Epidermal melanocyte (primary cell): ENCODE measurements at regions not wholly inside any gene's neighbourhood (a gene's known extent, or its start where the extent isn't known, plus 50 kb on each side); places are given as distances from the start of the nearest gene placed in this dataset.

ENCODE experiments used
- DNase-seq: peaks from one replicate; pipeline ENCODE4 v3.0.0; 2011; ENCODE audit warnings: low spot score; ENCODE audit not compliant: insufficient read length

DNA sequence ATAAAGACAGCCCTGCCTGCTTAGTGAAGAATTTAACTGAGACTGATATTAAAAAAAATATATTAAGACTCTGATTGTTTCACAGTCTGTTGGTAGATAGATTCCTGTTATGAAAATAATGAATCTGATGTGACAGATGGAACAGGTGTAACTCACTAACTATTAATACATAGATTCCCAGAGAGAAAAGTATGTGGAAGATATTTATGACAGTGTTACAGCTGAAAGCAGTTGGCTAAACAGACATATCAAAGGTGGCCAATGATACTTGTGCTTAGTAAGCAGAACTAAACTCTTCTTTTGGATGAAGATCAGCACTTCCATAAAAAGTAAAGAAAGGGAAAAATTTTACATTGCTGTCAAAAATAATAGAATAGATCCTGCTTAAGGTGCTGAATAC is 598.2 kb upstream of the CA10 start:
- no peak for DNase-seq

DNA sequence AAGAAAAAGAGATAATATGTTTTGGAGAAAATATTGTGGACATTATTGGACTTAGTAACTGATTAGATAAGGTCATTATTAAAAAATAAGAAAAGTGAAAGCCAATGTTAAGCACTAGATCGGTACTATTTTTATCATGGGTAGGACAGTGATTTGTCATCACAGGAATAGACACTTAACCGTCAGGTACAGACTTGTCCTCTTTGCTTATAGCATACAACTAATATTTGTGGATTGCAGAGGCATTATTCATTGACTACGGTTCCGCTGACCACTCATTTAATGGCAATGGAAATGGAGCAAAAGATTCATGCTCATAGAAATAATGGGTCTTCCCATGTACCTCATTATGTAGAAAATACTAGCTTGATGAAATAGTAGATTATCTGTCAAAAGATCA is 596.3 kb upstream of the CA10 start:
- no peak for DNase-seq

DNA sequence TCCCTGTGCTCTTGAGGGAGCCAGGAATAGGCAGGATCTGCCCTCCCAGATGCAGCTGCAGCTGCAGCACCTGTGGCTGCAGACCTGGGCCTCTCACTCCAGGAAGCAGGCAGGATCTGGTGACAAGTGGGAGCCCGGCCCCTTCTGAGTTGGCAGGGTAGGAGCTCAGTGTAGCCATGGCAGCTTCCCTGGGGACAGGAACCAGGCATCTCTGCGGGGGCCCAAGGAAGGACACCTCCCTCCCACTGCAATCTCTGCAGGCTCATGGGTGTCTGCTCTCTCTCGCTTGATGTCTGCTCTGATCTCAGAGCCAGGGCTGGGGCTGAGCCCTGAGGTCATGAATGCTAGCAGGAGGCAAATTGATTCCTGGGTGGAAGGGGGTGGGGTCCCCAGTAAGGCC is 592.5 kb upstream of the CA10 start:
- no peak for DNase-seq

DNA sequence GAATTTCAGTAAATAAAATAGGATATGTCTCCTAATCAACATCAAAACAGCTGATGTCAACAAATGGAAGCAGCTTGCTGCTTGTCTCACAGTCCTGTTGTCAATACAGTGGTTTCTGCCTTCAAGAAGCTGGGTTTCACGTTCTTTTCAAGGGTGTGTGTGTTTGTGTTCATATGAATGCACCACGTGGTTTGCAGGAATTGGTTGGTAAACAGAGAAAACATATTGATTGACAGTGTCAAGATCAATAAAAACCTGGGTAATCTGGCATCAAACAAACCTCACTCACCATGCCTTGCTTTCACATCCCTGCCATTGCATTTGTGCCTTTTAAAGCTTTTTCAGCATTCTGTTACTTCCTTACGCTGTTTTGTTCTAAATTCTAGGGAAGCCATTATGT is 585.7 kb upstream of the CA10 start:
- DNase-seq, result no peak

DNA sequence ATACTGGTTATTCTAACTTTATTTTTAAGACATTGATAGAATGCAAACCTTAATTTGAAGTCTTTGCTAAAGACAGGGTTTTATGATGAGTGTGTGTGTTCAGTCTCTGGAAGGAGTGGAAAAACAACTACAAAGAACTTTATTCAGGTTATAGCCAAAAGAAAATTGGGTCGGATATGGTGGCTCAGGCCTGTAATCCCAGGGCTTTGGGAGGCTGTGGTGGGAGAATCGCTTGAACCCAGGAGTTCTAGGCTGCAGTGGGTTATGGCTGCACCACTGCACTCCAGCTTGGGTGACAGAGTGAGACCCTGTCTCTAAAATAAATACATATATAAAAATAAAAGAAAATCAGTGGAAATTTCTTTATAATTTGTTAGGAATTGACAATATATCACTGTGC is 581.5 kb upstream of the CA10 start:
- DNase-seq, result no peak

DNA sequence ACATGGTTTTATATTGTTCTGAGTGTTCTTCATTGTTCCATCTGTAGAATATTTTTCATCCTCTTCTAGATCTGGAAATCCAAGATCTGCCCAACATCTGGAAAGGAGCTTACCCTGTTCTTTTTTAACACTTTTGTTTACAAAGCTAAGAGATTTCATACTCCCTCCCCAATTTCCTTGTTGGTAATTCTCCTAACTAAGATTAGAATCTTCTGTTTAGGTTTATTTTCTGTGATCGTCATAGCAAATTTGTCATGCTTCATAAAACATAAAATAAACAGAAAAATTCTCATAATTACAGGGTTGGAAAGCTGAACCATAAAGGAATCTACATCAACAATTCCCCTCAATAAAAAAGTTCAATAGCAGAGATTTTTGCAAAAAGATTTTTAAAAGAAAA is 580.3 kb upstream of the CA10 start:
- no peak for DNase-seq

DNA sequence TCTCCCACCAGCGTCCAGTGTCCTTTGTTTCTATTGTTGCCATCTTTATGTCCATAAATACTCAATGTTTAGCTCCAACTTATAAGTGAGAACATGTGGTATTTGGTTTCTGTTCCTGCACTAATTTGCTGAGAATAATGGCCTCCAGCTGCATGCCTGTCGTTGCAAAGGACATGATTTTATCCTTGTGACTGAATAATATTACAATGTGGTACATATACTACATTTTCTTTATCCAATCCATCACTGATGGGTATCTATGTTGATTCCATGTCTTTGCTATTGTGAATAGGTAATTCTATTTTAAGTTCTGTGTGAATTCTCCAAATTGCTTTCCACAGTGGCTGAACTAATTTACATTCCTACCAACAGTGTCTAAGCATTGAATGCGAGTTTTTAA is 578.6 kb upstream of the CA10 start:
- no peak for DNase-seq

DNA sequence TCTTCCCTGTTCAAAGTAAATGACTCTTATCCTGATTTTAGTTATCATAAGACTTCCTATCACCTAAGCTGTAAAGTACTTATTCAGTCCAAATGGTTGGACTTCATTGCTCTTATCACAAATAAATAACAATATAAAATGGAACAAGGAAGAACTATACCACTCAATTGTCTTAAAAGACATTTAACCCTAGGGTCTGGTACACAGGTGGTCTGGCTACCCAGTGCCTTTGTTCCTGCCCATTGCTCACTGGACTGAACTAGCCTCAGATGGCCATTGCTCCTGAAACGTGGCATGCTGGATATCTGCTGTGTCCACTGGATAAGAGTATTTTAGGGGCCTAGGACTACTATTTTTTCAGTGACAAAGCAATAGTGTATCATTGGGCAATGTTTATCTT is 574.3 kb upstream of the CA10 start:
- no peak for DNase-seq

DNA sequence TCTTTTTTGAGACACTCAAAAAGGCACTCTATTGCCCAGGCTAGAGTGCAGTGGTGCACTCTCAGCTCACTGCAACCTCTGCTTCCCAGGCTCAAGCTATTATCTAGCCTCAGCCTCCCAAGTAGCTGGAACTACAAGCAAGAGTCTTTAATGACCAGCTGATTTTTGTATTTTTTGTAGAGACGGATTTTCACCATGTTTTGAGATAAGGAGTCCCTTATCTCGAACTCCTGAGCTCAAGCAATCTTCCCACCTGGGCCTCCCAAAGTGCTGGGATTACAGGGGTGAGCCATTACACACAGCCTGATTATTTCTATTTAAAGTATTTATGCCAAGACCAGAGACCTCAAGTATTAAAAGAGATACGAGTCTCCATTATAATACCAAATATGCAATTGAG is 566.1 kb upstream of the CA10 start:
- DNase-seq, result no peak

DNA sequence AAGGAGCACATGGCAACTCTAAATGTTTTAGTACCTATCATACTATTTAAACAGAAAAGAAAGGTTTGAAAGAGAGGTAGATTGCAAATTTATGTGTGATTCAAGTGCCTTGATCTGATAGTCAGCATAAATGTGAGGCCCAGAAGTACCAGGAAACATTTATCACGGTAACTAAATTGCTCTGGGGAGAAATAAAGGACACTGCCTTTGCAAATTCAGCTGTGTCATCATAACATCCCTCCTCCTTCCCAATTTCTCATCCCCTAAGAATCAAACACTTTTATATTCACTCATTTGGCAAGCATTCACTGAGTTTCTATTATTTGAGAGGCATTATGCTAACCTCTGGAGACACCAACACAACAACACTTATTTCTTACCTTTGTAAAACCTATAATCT is 563.4 kb upstream of the CA10 start:
- DNase-seq, result no peak

DNA sequence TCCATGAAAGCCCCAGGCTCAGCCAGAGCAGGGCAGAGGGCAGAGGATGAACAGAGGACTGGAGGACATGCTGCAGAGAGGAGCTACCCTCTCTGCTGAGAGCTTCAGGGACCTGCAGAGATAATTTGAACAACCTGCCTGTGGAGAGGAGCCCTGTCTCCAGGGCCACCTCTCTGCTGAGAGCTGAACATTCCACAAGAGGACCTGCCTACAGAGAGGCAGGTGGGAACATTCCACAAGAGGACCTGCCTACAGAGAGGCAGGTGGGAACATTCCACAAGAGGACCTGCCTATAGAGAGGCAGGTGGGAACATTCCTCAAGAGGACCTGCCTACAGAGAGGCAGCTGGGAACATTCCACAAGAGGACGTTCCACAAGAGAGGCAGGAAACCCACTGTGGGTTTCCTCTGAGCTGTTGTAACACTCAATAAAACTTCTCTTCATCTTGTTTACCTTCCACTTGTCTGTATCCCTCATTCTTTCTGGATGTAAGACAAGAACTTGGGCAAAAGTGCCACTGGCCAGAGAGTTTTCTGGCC is 551.9 kb upstream of the CA10 start:
- no peak for DNase-seq

DNA sequence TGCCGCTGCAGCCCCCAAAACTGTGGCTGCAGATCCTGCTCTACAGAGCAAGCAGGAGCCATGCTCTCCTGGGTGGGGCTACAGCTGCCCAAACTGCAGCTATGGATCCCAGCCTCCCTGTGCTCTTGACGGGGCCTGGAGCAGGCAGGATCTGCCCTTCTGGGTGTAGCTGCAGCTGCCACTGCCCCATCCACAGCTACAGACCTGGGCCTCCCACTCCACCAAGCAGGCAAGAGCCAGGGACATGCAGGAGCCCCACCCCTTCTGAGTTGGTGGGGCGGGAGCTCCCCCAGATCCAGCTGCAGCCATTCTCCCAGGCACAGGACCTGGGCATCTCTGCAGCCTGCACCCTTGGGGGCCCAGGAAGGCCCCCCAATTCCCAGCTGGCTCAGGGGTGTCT is 551.2 kb upstream of the CA10 start:
- DNase-seq, result no peak

DNA sequence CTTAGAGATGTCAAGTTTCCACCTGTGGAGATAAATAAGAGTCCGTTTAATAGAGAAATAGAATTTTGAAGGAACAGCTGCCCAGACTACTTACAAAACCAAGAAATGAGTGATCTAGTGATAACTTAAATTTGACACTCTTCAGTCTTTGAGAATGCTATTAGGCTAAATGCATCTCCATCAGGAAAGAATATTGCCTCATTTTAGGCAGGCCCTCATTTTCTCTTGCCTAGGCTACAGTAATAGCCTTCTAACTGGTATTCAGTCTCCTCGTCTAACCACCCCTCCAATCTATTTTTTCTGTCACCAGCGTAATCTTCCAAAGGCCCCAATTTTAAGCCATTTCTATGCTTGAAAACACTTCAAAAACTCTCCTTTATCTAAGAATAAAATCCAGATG is 537.8 kb upstream of the CA10 start:
- DNase-seq, result no peak

DNA sequence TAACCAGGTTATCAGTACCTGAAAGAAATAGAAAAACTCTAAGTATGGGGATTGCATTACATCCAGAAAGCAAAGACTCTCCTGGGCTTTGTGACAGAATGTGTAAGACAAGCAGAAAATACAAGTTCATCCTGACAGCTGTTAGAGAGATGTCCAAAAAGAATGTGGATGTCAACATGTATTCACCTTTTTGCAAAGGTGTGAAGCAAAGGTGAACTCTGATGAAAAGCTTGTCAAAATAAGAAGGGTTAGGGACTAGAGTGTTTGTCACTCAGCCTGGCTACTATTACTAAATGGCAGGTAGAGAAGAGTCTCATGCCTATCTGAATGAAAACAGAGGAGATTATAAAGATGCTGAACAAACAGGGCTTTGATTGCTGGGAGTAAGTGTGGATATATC is 527.6 kb upstream of the CA10 start:
- no peak for DNase-seq

DNA sequence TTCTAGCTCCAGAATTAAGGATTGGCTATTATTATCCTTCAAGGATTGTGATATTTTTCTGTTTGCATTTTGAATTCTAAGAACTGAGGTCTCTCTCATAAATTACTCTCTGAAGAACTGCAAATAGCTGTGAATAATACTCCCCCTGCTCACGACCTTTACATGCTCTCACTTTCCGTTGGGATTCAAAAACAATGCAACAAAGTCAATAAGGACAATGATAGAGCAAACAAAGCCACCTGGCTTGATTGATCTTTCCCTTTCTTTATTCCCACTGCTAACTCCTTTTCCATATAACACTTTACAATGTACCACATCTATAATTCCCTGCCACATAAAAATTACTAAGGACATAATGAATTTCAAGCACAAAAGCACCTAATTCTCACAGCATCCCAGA is 523.0 kb upstream of the CA10 start:
- no peak for DNase-seq

DNA sequence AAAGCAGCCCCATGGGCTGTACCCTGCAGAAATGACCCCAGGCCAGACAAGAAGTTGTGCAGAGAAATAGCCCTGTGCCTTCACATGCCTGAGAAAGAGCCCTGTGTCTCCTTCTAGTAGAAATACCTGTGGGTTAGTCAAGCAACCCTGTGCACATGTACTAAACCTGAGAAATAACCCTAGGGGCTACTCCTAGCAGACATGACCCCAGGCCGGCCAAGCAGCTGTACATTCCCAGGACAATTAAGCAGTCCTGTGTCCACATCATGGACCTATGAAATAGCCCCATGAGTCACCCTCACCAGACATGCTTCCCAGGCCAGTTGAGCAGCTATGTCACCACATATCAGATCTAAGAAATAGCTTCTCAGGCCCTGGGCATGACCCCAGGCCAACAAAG is 519.7 kb upstream of the CA10 start:
- no peak for DNase-seq

DNA sequence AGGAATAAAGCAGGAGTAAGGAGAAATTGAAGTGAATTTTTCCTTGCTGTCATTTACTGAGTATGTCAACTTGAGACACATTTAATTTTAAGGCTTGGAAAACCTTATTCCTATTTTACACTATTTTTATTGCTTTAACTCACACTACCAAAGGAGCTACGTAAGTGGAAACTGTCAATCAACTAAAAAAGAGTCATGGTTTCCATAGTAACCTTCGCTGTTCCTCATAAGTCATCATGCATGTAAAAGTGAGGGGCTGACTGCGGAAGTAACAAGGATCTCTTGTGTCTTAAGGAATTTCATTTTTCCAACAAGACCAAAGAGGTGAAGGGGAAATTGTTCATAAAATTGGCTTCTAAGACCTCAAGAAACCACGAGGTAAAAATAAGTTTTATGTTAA is 516.2 kb upstream of the CA10 start:
- DNase-seq, result no peak

DNA sequence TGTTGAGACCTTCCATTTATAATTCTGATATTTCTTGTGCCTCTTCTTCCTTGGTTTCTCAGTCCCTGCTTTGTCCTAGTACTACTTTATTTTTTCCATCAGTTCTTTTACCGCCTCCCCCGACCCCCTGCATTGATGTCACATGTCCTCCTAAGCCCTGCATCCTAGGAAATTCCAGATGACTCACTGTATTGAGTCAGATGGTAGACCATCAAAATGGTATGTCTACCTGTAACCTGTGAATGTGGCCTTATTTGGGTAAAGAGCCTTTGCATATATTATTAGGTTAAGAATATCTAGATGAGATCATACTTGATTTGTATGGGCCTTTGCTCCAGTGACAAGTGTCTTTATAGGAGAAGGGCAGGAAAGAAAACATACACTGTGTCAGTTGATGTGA is 515.3 kb upstream of the CA10 start:
- DNase-seq, result no peak

DNA sequence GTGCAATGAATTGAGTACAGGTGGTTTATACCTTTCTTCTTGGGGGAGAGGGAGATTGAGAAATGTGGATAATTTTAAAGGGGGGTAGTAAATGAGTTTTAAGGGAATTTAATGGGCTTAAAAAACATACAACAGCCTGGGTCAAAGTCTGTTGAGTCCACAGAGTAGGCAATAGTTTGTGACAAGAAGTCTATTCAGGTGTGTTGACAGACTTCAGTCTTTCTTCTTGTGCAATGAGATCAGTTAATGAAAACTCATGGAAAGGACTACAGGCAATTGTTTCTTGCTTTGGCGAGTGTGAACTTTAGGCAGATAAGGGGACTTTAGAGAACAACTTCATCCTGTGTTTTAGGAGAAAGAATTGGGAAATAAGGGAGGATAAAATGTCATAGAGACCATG is 507.8 kb upstream of the CA10 start:
- DNase-seq, result no peak

DNA sequence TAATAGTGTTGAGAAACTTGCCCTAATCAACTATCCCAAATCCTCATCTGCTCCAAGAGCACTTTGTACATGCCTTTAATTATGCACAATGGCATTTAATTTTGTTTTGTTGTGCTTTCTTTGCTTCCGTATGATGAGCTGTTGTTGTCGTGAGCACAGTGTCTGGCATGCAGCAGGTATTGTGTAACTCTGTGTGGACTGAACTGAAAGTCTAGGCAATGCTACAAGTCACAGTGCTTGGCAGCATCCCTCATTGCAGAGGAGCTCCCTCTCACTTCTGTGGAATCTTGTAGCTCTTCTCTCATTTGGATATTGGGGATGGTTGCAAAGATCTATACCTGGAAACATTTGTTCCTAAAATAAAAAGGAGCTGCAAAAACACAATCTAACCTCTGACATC is 502.2 kb upstream of the CA10 start:
- no peak for DNase-seq

DNA sequence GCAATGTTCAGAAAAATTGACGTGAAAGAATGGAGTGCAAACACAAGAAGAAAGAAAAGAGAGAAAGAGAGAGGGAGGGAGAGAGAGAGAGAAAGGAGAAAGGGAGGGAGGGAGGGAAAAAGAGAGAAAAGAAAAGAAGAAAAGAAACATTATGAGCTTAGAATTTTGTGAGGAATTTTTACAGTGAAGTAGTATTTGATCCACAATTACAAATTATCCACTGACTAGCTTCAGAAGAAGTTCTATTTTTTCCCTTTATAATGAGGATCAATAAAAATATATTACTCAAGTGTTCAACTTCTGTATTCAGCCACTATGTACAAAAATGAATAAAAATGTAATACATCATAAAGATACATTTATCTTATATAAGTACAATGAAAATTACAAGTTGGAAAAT is 494.5 kb upstream of the CA10 start:
- DNase-seq, result no peak

DNA sequence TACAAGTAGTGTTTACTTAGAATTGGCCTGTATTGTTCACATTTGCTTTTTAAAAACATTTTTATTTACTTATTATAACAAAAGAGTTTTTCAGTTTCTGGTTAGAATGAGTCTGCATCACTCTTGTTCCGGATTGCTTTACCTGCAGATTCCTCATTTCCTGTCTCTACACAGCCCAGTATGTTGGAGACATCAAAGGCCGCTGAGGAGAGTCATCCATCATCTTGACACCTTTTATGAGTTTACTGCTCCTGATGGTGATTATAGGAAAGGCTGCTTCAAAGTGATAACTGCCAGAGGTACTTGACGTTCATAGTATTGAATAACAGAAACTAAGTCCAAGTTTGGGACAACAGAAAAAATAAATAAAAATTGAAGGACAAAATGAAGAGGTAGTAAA is 490.5 kb upstream of the CA10 start:
- no peak for DNase-seq

DNA sequence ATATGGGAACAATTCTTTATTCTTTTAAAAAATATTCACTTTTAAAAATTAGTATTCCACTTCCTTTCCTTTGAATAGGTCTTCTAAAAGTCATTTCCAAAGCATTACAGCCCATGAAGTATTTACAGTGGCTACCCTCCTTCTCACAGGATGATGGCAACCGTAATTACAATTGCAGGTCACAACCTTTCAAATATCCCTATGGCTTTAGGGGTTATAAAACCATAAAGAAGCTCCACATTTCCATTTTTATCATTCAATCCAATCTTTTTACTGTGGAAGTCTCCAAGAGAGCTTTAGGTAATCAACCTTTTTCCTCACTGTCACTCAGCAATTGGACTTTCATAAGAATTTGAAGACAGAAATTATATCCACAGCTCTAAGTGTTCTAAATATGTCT is 488.9 kb upstream of the CA10 start:
- no peak for DNase-seq

DNA sequence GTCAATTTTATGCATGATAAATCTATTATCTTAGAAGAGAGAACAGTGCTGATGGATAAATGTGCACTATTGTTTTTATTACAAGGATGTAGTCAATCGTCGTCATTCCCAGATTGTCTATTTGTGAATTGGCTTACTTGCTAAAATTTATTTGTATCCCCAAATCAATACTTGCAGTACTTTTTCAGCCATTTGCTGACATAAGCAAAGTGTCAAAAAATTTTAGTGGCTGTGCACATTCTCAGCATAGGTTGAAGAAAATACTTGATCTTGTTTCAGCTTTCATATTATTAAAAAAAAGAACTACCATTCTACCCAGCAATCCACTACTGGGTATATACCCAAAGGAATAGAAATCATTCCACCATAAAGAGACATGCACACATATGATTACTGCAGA is 477.9 kb upstream of the CA10 start:
- DNase-seq, result no peak

DNA sequence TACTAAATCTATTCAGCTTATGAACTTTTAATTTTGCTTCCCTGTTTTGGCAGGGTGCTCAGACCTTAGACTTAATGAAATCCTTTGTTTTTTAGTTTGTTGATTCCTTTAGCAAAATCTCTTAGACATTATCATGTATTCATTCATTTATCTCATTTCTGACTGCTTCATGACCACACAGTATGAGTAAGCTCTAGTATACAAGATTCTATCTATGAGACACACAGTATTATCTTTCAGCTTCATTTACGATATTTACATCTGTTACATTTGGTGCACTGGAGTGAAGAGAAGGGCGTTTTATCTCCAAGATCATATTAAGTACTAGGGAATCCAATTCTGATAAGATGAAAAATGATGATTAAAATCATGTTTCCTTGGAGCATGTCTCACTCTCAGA is 448.1 kb upstream of the CA10 start:
- DNase-seq, result no peak
